VCaP (cell line): ENCODE measurements at regions not wholly inside any gene's neighbourhood (a gene's known extent, or its start where the extent isn't known, plus 50 kb on each side); places are given as distances from the start of the nearest gene placed in this dataset.
"Not testable (repeated sequence)": the region's sequence is repeated elsewhere in the genome, so short reads cannot be mapped to it uniquely, and the experiment has no call there.

ENCODE experiments used
- H3K27ac ChIP-seq: fragments of 450-650 bp; 2 replicates; pipeline ENCODE4 v1.5.1; 2017
- TF ChIP-seq, protein P1 (sequence below): fragments of 450-650 bp; conservative IDR thresholded peaks from 2 replicates; pipeline ENCODE4 v1.5.1; 2017; ENCODE audit warnings: mild to moderate bottlenecking, moderate library complexity

DNA sequence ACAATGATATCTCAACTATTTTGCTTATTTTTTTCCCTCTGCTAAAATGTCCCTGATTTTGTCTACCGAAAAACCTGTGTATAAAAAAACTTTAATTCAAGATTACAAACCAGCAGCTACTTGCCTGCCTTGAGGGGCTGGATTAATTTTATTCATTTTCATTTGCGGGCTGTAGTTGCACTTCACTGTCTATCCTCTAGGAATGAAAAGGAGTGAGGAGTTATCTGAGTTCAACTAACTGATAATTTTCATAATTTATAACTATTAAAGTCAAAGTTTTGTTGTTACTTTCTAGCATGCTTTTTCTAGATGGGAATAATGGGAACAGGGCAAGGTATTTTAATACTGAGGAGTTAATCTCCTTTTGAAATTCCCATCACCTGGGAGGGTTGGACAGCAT is 50.3 kb upstream of the AGTPBP1 start:
- TF ChIP-seq, protein P1, sequence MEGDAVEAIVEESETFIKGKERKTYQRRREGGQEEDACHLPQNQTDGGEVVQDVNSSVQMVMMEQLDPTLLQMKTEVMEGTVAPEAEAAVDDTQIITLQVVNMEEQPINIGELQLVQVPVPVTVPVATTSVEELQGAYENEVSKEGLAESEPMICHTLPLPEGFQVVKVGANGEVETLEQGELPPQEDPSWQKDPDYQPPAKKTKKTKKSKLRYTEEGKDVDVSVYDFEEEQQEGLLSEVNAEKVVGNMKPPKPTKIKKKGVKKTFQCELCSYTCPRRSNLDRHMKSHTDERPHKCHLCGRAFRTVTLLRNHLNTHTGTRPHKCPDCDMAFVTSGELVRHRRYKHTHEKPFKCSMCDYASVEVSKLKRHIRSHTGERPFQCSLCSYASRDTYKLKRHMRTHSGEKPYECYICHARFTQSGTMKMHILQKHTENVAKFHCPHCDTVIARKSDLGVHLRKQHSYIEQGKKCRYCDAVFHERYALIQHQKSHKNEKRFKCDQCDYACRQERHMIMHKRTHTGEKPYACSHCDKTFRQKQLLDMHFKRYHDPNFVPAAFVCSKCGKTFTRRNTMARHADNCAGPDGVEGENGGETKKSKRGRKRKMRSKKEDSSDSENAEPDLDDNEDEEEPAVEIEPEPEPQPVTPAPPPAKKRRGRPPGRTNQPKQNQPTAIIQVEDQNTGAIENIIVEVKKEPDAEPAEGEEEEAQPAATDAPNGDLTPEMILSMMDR, result peak; percentile 18; the same call in 1 of the 2 replicates
- H3K27ac ChIP-seq, result not testable (repeated sequence)

DNA sequence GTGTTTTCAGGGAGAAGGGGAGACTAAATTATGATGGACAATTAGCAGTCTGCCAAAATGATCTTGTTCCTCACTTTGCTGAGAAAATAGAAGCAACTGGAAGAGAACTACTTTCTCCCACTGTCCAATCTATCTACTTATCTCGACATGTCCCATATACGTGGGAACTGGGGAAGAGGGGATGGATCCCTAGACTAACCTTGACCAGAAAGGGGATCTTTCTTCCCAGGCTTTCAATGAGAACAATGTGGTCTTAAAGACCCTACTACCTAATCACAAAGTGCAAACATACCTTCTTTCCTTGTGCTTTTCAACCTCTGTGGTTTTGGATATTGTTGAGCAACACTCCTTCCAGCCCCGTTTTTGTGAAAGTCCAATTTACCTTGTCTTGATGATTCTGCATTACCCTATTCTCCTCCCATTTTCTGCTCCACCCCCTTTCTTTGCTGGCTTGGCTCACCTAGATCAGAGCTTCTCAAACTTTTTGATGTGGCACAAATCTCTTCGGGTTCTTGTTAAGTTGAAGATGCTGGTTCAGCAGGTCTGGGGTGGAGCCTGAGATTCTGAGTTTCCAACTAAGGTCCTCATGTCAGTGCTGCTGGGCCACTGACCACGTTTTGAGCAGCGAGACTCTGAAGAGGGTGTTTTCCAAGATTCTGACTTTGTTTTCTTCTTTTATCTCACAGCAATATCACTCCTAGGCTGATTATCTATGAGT is 61.4 kb upstream of the AGTPBP1 start:
- H3K27ac ChIP-seq, result not testable (repeated sequence)

DNA sequence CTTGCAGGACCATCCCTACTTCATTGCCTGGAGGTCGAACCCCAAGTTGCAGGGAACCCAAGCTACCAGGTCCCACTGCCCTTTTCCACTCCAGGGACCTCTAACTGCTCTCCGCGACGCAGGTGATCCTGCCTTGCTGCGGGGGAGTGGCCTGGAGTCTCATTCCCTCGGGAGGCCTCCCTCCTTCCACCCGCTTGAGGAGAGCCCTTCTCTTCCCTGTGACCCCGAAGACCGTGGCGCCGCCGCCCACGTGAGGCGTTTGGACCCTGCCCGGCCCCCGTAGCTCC is 63.0 kb upstream of the AGTPBP1 start:
- peak overlapping the region; percentile 72 for H3K27ac ChIP-seq

DNA sequence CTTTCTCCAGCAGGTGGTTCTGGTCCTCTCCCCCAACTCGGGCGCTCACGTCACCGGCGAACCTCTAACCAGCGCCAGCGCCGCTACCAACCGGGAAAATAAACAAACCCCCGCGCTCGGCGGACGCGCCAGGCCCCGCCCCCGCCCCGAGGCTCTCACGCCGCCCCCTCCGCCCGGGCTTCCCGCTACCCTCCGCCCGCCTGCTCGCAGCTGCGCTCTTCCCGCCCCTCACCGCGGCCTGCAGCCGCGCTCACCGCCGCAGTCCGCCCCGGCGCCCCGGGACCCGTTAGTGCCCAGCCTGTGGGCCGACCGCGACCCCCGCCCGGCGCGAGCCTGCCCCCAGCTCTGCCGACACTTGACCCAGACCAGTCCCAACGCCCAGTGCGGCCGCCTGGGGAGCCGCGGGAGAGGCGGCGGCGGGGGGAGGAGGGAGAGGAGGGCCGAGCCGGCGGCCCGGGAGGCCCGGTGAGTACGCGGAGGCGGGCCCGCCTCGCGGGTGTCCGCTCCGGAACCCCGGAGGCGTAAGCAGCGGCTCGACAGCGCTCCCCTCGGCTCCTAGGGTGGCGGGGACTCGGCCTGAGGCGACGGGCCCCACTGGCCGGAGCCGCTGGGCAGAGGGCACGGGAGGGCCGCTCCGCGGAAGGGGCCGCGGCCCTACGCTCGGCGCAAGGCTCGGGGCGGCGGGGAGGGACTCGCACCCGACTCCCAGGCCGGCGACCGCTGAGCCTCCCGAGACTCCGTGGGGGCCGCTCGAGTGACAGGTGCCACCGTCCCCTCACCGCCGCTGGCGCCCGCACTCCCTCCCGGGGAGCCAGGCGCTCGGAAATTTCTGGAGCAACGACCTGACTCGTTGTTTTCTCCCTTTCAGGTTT is 63.6 kb upstream of the AGTPBP1 start:
- peak overlapping the region; percentile 72 for H3K27ac ChIP-seq

DNA sequence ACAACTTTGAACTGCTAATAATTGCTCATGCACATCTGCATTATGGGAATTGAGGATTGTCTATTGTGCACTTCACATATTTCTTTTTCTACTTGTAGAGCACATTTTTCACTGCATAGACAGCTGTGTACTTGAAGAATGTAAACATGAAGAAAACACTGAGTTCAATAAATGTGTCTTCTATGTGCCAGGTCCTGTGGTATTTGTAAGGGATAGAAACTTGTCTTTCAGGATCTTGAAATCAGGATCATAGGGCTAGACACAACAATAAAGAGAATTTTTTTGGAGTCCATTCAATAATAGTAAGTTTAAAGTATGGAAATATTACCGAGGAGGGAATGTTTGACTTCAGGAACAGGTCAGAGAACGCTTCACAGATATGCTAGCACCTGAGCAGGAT is 66.6 kb upstream of the AGTPBP1 start:
- not testable (repeated sequence) for H3K27ac ChIP-seq

DNA sequence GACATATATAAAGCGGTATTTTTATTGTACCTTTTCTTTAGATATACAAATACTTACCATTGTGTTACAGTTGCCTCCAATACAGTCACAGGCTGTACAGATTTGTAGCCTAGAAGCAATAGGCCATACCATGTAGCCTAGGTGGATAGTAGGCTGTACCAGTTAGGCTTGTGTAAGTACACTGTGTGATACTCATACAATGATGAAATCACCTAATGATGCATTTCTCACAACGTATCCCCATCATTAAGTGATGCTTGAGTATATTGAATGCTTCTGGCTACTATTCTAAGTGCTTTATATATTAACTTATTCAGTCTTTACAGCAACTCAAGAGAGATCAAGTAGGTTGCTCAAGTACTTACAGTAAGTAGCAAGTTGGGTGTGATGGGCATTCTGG is 71.6 kb upstream of the AGTPBP1 start:
- not testable (repeated sequence) for H3K27ac ChIP-seq

DNA sequence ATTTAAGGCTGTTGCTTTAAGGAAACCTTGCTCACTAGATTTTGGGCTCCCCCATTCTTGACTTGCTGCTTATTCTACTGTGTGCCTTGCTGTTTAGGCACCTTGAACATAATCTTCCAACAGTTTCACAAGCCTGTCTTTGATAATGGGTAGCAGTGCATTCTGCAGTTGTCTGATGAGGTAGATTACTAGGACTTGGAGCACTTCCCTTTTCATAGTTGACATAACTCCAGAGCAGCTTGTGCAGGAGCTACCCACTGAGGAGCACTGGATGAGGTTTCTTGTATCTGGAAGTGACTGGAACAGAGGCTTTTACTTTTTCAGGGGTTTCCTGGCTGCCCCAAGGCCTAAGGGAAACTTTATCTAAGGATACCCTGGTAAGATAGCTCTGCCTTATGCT is 73.0 kb upstream of the AGTPBP1 start:
- H3K27ac ChIP-seq, result not testable (repeated sequence)

DNA sequence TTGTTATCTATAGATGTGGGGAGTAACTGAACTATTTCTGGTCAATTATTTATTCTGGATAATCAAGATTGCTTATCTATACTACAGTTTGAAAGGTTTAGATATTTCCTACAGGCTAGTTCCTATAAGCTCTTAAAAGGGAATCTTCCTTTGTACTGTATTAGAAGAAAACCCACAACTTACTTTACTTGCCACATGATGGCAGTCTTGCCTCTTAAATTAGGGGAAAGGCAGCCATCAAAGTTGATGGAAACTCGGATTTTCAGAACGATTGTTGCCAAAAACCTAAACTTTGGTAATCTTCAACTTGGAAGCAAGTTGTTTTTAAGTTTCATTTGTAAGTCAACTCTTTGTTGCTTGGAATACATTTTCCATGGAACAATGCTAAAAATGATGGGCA is 77.2 kb upstream of the AGTPBP1 start:
- TF ChIP-seq, protein P1, result peak; percentile 61
- not testable (repeated sequence) for H3K27ac ChIP-seq

DNA sequence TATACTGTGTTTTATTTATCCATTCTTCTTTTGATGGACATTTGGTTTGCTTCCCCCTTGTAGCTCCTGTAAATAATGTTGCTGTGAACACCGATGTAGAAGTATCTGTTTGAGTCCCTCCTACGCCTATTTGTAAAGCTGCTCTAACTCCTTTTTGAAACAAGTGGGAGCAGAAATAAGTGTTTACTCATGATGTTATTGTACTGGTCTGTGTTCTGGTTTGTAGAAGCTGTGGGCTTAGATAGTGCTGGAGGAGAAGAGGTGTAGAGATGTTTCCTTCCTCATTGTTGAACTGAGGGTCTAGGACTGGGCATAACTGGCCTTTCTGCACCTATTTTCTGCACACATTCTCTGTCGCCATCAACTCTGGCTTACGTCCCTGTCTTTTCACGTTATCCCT is 78.8 kb upstream of the AGTPBP1 start:
- H3K27ac ChIP-seq, result not testable (repeated sequence)

DNA sequence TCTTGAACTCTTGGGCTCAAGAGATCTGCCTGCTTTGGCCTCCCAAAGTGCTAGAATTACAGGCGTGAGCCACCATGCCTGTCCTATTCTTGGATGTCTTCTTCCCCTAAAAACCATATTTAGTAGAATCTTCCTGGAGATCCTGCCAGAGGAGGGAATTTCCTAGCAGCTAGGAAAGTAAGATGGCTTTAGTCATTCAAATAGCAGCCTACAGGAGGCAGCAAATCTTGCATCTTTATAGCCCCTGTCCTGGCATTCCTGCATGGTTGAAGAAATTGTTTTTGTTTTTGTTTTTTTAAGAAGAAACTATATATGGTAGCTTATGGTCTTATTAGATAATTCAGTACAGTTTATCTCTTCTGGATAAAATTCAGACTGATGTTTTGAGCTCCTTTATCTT is 83.2 kb upstream of the AGTPBP1 start:
- TF ChIP-seq, protein P1, result peak; percentile 23; the same call in 1 of the 2 replicates

DNA sequence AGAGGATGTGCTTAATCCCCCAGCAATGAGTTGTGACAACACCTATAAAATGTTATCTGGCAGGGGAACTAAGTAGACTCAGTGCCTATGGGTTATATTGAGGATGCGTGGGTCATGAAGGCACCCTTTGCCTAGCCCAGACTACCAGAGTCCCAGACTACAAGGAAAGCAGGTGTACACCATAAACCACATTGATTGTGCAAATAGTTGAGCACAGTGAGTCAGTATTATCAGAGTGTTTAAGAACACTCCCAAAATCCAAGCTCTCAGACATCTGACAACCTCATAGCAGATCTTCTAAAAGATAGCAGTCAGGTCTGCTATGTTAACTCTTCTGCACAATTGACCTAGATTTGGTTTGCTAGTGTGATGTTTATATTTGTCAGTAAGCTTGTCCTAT is 92.8 kb upstream of the AGTPBP1 start:
- peak overlapping the region; percentile 22; the same call in 1 of the 2 replicates for H3K27ac ChIP-seq

More for the DNA sequence above, 83.2 kb upstream of the AGTPBP1 start:
- not testable (repeated sequence) for H3K27ac ChIP-seq

DNA sequence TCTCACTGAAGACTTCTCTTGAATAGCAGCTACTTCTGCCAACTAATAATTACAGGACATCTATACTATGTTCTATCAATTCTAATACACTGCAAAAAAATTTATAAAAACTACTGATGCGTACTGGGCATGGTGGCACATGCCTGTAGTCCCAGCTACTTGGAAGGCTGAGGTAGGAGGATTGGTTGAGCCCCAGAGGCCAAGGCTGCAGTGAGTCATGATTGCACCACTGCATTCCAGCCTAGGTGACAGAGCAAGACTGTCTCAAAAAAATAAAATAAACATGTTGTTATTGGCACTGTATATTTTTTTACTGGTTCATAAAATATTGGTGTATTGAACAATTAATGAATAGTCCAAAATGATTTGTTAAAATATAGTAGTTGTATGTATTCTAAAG is 97.0 kb upstream of the NAA35 start:
- not testable (repeated sequence) for H3K27ac ChIP-seq

DNA sequence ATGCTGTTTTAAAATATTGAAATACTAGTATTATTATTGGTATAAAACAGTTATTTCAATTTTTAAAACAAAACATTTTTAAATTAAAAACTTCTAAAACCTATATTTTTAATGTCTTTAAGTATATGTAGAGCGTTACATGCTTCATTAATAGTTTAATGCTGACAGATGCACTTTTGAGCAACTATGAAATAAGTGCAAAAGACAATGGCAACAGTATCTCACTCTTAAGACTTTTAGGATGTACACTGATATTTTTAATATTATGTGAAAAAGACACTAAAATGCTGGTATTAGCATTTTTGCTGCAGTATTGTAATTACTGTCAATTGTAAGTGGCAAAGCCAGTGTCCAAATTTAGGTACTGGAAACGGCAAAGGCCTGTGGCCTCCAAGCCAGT is 93.2 kb upstream of the NAA35 start:
- not testable (repeated sequence) for H3K27ac ChIP-seq
